DMS153 (cell line): ENCODE measurements at regions not wholly inside any gene's neighbourhood (a gene's known extent, or its start where the extent isn't known, plus 50 kb on each side); places are given as distances from the start of the nearest gene placed in this dataset.
"Not testable (repeated sequence)": the region's sequence is repeated elsewhere in the genome, so short reads cannot be mapped to it uniquely, and the experiment has no call there.

ENCODE experiments used
- DNase-seq: peaks from one replicate; lab custom pipeline; 2025; lab: John Stamatoyannopoulos, UW

GRCh38 chrX:82528525-82528924, 979.6 kb upstream of the POU3F4 start:
- no peak for DNase-seq

- no peak for DNase-seq
These were observed 973.9 kb upstream of the POU3F4 start for GRCh38 chrX:82534086-82534597.

GRCh38 chrX:82537205-82537604, 970.9 kb upstream of the POU3F4 start:
- not testable (repeated sequence) for DNase-seq

- no peak for DNase-seq
These were observed 966.3 kb upstream of the POU3F4 start for GRCh38 chrX:82541822-82542221.

GRCh38 chrX:82552201-82552600, 955.9 kb upstream of the POU3F4 start:
- not testable (repeated sequence) for DNase-seq

GRCh38 chrX:82556588-82556987, 951.5 kb upstream of the POU3F4 start:
- no peak for DNase-seq

- no peak for DNase-seq
These were observed 922.2 kb upstream of the POU3F4 start for GRCh38 chrX:82585868-82586267.

- no peak for DNase-seq
These were observed 918.7 kb upstream of the POU3F4 start for GRCh38 chrX:82589410-82589809.

- DNase-seq, result no peak
These were observed 916.7 kb upstream of the POU3F4 start for GRCh38 chrX:82591421-82591820.

GRCh38 chrX:82626978-82627377, 881.1 kb upstream of the POU3F4 start:
- no peak for DNase-seq

GRCh38 chrX:82627568-82627967, 880.5 kb upstream of the POU3F4 start:
- DNase-seq, result no peak

GRCh38 chrX:82648062-82648461, 860.0 kb upstream of the POU3F4 start:
- DNase-seq, result no peak

GRCh38 chrX:82649645-82650044, 858.4 kb upstream of the POU3F4 start:
- no peak for DNase-seq

GRCh38 chrX:82658492-82658891, 849.6 kb upstream of the POU3F4 start:
- DNase-seq, result peak; percentile 58

- DNase-seq, result no peak
These were observed 841.7 kb upstream of the POU3F4 start for GRCh38 chrX:82666355-82666754.

GRCh38 chrX:82675104-82675503, 833.0 kb upstream of the POU3F4 start:
- no peak for DNase-seq

GRCh38 chrX:82676386-82676785, 831.7 kb upstream of the POU3F4 start:
- DNase-seq, result no peak

- DNase-seq, result no peak
These were observed 830.8 kb upstream of the POU3F4 start for GRCh38 chrX:82677286-82677685.

- DNase-seq, result no peak
These were observed 815.1 kb upstream of the POU3F4 start for GRCh38 chrX:82692991-82693390.

GRCh38 chrX:82695066-82695465, 813.0 kb upstream of the POU3F4 start:
- DNase-seq, result no peak

- no peak for DNase-seq
These were observed 804.5 kb upstream of the POU3F4 start for GRCh38 chrX:82703551-82703950.

GRCh38 chrX:82711457-82711856, 796.6 kb upstream of the POU3F4 start:
- no peak for DNase-seq

GRCh38 chrX:82721891-82722290, 786.2 kb upstream of the POU3F4 start:
- no peak for DNase-seq

- no peak for DNase-seq
These were observed 784.3 kb upstream of the POU3F4 start for GRCh38 chrX:82723806-82724205.

- not testable (repeated sequence) for DNase-seq
These were observed 780.7 kb upstream of the POU3F4 start for GRCh38 chrX:82727436-82727835.
